HEK293 (cell line): ENCODE measurements at regions not wholly inside any gene's neighbourhood (a gene's known extent, or its start where the extent isn't known, plus 50 kb on each side); places are given as distances from the start of the nearest gene placed in this dataset.

ENCODE experiments used
- FEZF1 ChIP-seq: fragments of 450-650 bp; formaldehyde crosslinking; IDR thresholded peaks from 2 replicates; pipeline ENCODE4 v1.5.1; 2016; ENCODE audit warnings: missing biosample characterization, missing genetic modification characterization
- PRDM2 ChIP-seq: fragments of 450-650 bp; formaldehyde crosslinking; IDR thresholded peaks from 2 replicates; pipeline ENCODE4 v1.5.1; 2016; ENCODE audit warnings: missing biosample characterization, missing genetic modification characterization, borderline replicate concordance
- SCRT2 ChIP-seq: fragments of 450-650 bp; formaldehyde crosslinking; IDR thresholded peaks from 2 replicates; pipeline ENCODE4 v1.5.1; 2016; ENCODE audit warnings: missing biosample characterization, missing genetic modification characterization
- YY2 ChIP-seq: fragments of 450-650 bp; formaldehyde crosslinking; IDR thresholded peaks from 2 replicates; pipeline ENCODE4 v1.5.1; 2016; ENCODE audit warnings: missing biosample characterization, missing genetic modification characterization
- ZBTB8A ChIP-seq: fragments of 450-650 bp; formaldehyde crosslinking; IDR thresholded peaks from 2 replicates; pipeline ENCODE4 v1.5.1; 2016; ENCODE audit warnings: missing biosample characterization, missing genetic modification characterization
- ZNF549 ChIP-seq: fragments of 450-650 bp; IDR thresholded peaks from 2 replicates; pipeline ENCODE4 v1.5.1; 2018; ENCODE audit warnings: missing biosample characterization, missing genetic modification characterization, mild to moderate bottlenecking, inconsistent platforms, moderate library complexity
- ZNF561 ChIP-seq: fragments of 450-650 bp; IDR thresholded peaks from 2 replicates; pipeline ENCODE4 v1.5.1; 2018; ENCODE audit warnings: missing biosample characterization, missing genetic modification characterization, borderline replicate concordance
- TF ChIP-seq, protein P1 (sequence below): fragments of 450-650 bp; formaldehyde crosslinking; IDR thresholded peaks from 2 replicates; pipeline ENCODE4 v1.5.1; 2016; ENCODE audit warnings: missing biosample characterization, missing genetic modification characterization
- TF ChIP-seq, protein P2 (sequence below): fragments of 450-650 bp; formaldehyde crosslinking; IDR thresholded peaks from 2 replicates; pipeline ENCODE4 v1.5.1; 2016; ENCODE audit warnings: missing biosample characterization, missing genetic modification characterization, low read depth

DNA sequence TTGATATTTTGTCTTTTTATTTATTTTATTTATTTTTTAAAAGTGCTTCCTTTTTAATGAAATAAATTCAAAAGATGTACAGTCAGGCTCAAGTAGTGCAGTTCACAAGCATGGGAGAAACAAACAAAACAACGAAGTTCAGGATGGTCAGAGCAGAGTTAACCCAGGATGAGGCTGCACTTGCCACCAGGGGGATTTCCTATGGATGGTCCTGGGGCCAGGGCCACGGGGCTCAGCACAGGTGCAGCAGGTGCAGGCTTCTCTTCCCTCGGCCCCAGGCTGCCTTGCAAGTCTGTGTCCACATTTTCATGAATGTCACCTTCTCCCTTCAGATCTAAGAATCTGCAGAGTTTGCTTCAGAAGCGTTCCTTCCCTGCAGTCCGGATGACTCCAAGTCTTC, 76.5 kb downstream of the CDCA7 start:
- TF ChIP-seq, protein P1, sequence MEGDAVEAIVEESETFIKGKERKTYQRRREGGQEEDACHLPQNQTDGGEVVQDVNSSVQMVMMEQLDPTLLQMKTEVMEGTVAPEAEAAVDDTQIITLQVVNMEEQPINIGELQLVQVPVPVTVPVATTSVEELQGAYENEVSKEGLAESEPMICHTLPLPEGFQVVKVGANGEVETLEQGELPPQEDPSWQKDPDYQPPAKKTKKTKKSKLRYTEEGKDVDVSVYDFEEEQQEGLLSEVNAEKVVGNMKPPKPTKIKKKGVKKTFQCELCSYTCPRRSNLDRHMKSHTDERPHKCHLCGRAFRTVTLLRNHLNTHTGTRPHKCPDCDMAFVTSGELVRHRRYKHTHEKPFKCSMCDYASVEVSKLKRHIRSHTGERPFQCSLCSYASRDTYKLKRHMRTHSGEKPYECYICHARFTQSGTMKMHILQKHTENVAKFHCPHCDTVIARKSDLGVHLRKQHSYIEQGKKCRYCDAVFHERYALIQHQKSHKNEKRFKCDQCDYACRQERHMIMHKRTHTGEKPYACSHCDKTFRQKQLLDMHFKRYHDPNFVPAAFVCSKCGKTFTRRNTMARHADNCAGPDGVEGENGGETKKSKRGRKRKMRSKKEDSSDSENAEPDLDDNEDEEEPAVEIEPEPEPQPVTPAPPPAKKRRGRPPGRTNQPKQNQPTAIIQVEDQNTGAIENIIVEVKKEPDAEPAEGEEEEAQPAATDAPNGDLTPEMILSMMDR (tag by site-specific recombination): no peak
- TF ChIP-seq, protein P2, sequence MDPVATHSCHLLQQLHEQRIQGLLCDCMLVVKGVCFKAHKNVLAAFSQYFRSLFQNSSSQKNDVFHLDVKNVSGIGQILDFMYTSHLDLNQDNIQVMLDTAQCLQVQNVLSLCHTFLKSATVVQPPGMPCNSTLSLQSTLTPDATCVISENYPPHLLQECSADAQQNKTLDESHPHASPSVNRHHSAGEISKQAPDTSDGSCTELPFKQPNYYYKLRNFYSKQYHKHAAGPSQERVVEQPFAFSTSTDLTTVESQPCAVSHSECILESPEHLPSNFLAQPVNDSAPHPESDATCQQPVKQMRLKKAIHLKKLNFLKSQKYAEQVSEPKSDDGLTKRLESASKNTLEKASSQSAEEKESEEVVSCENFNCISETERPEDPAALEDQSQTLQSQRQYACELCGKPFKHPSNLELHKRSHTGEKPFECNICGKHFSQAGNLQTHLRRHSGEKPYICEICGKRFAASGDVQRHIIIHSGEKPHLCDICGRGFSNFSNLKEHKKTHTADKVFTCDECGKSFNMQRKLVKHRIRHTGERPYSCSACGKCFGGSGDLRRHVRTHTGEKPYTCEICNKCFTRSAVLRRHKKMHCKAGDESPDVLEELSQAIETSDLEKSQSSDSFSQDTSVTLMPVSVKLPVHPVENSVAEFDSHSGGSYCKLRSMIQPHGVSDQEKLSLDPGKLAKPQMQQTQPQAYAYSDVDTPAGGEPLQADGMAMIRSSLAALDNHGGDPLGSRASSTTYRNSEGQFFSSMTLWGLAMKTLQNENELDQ: no peak
- TF ChIP-seq FEZF1 (tag by site-specific recombination) (no peak), PRDM2 (tag by site-specific recombination) (no peak), ZBTB8A (tag by site-specific recombination) (no peak), YY2 (tag by site-specific recombination) (no peak), SCRT2 (tag by site-specific recombination) (no peak), ZNF549 (tag by site-specific recombination) (no peak), ZNF561 (tag by site-specific recombination) (no peak)
